ENCODE measurements at regions not wholly inside any gene's neighbourhood (a gene's known extent, or its start where the extent isn't known, plus 50 kb on each side); places are given as distances from the start of the nearest gene placed in this dataset.
"Not testable (repeated sequence)": the region's sequence is repeated elsewhere in the genome, so short reads cannot be mapped to it uniquely, and the experiment has no call there.

GRCh38 chrX:138082251-138082650, 516.3 kb downstream of the ZIC3 start:
- no peak for TF ChIP-seq CTCF (IDR thresholded peaks at IDR 0.05; ENCODE audit: low read depth, low read length)
- Histone ChIP-seq H3K36me3 (no peaks in the 10 kb centered on the region), H3K9me3 (ENCODE audit: low read depth) (no peaks in the 10 kb centered on the region), H3K27ac (no peak overlapping the region), H3K4me1 (ENCODE audit: low read depth) (no peaks in the 10 kb centered on the region), H3K4me3 (no peak overlapping the region), H3K27me3 (no peaks in the 10 kb centered on the region)
- no peak for DNase-seq (ENCODE audit: low read depth in 1 of 2, low spot score in 1 of 2)

GRCh38 chrX:138082896-138083295, 517.0 kb downstream of the ZIC3 start:
- TF ChIP-seq CTCF (IDR thresholded peaks at IDR 0.05; ENCODE audit: low read depth, low read length): no peak
- Histone ChIP-seq H3K27me3 (no peaks in the 10 kb centered on the region), H3K4me1 (ENCODE audit: low read depth) (no peaks in the 10 kb centered on the region), H3K4me3 (no peak overlapping the region), H3K27ac (no peak overlapping the region), H3K36me3 (no peaks in the 10 kb centered on the region), H3K9me3 (ENCODE audit: low read depth) (no peaks in the 10 kb centered on the region)
- no peak for DNase-seq (ENCODE audit: low read depth in 1 of 2, low spot score in 1 of 2)

GRCh38 chrX:138110910-138111309, 545.0 kb downstream of the ZIC3 start:
- H3K36me3 ChIP-seq; H3K27ac ChIP-seq; H3K4me3 ChIP-seq; H3K27me3 ChIP-seq; H3K9me3 ChIP-seq (ENCODE audit: low read depth); DNase-seq (ENCODE audit: low read depth in 1 of 2, low spot score in 1 of 2); H3K4me1 ChIP-seq (ENCODE audit: low read depth): not testable (repeated sequence)

- H3K27me3 ChIP-seq: no peaks in the 10 kb centered on the region
- no peak overlapping the region for H3K4me3 ChIP-seq
- no peak overlapping the region for H3K27ac ChIP-seq
- no peak for TF ChIP-seq CTCF (IDR thresholded peaks at IDR 0.05; ENCODE audit: low read depth, low read length)
- no peaks in the 10 kb centered on the region for H3K9me3 ChIP-seq (ENCODE audit: low read depth)
- no peaks in the 10 kb centered on the region for H3K36me3 ChIP-seq
- H3K4me1 ChIP-seq (ENCODE audit: low read depth): no peaks in the 10 kb centered on the region
- no peak for DNase-seq (ENCODE audit: low read depth in 1 of 2, low spot score in 1 of 2)
These were observed 561.4 kb downstream of the ZIC3 start for GRCh38 chrX:138127314-138127713.

- no peaks in the 10 kb centered on the region for H3K36me3 ChIP-seq
- H3K27ac ChIP-seq: no peak overlapping the region
- no peaks in the 10 kb centered on the region for H3K9me3 ChIP-seq (ENCODE audit: low read depth)
- DNase-seq (ENCODE audit: low read depth in 1 of 2, low spot score in 1 of 2): peak; percentile 29 to 47
- H3K27me3 ChIP-seq: no peaks in the 10 kb centered on the region
- peak; percentile 53 for TF ChIP-seq CTCF (IDR thresholded peaks at IDR 0.05; ENCODE audit: low read depth, low read length)
- no peak overlapping the region for H3K4me3 ChIP-seq
- H3K4me1 ChIP-seq (ENCODE audit: low read depth): no peaks in the 10 kb centered on the region
These were observed 562.2 kb downstream of the ZIC3 start for GRCh38 chrX:138128027-138128671.

GRCh38 chrX:138150709-138151108, 560.8 kb downstream of the FGF13 start:
- H3K36me3 ChIP-seq: no peaks in the 10 kb centered on the region
- no peak for DNase-seq (ENCODE audit: low read depth in 1 of 2, low spot score in 1 of 2)
- no peak for TF ChIP-seq CTCF (IDR thresholded peaks at IDR 0.05; ENCODE audit: low read depth, low read length)
- no peak overlapping the region for H3K4me3 ChIP-seq
- no peaks in the 10 kb centered on the region for H3K9me3 ChIP-seq (ENCODE audit: low read depth)
- no peaks in the 10 kb centered on the region for H3K27me3 ChIP-seq
- H3K27ac ChIP-seq: no peak overlapping the region
- H3K4me1 ChIP-seq (ENCODE audit: low read depth): no peaks in the 10 kb centered on the region

Measured in cardiac muscle cell (in vitro differentiated cells and primary cell).